Calu3 (cell line): ENCODE measurements at regions not wholly inside any gene's neighbourhood (a gene's known extent, or its start where the extent isn't known, plus 50 kb on each side); places are given as distances from the start of the nearest gene placed in this dataset.
"Not testable (repeated sequence)": the region's sequence is repeated elsewhere in the genome, so short reads cannot be mapped to it uniquely, and the experiment has no call there.

Source experiments
- BruUV-seq: library from RNA; stranded (reverse); fragments of 400-500 nt; replicated peaks from 2 replicates; lab custom pipeline; 2021; lab: Mats Ljungman, UMichigan
- CTCF ChIA-PET: fragments of 300-600 bp; sonication (Branson Sonifier 250); formaldehyde crosslinking; loops from one replicate; lab custom pipeline; 2022; ENCODE audit warnings: antibody characterized with exemption; lab: Charles Lee
- DNase-seq: peaks from one replicate; pipeline ENCODE4 v3.0.0; 2022
- H3K27ac Mint-ChIP-seq: one replicate; pipeline ENCODE4 v1.8.0; 2022; ENCODE audit warnings: mixed read lengths; ENCODE audit not compliant: unreplicated experiment
- H3K27me3 Mint-ChIP-seq: one replicate; pipeline ENCODE4 v1.8.0; 2022; ENCODE audit warnings: mixed read lengths; ENCODE audit not compliant: unreplicated experiment
- H3K36me3 Mint-ChIP-seq: one replicate; pipeline ENCODE4 v1.8.0; 2022; ENCODE audit warnings: mild to moderate bottlenecking, moderate library complexity, mixed read lengths; ENCODE audit not compliant: insufficient read depth, unreplicated experiment
- H3K4me1 Mint-ChIP-seq: one replicate; pipeline ENCODE4 v1.8.0; 2022; ENCODE audit warnings: mild to moderate bottlenecking, low read depth, mixed read lengths; ENCODE audit not compliant: unreplicated experiment
- H3K4me3 Mint-ChIP-seq: one replicate; pipeline ENCODE4 v1.8.0; 2022; ENCODE audit warnings: mild to moderate bottlenecking, low read depth, moderate library complexity, mixed read lengths; ENCODE audit not compliant: unreplicated experiment
- H3K9me3 Mint-ChIP-seq: one replicate; pipeline ENCODE4 v1.8.0; 2022; ENCODE audit warnings: low read depth, mixed read lengths; ENCODE audit not compliant: unreplicated experiment
- intact Hi-C: fragments of 100-400 bp; cut with micrococcal nuclease; formaldehyde crosslinking; loops from one replicate; pipeline ENCODE4 v1.10.0; 2022; ENCODE audit not compliant: unreplicated experiment
- TF ChIP-seq, protein P1 (sequence below): fragments of 200-600 bp; IDR thresholded peaks from one replicate; pipeline ENCODE4 v1.8.0; 2022; ENCODE audit warnings: antibody characterized with exemption; ENCODE audit not compliant: unreplicated experiment

DNA sequence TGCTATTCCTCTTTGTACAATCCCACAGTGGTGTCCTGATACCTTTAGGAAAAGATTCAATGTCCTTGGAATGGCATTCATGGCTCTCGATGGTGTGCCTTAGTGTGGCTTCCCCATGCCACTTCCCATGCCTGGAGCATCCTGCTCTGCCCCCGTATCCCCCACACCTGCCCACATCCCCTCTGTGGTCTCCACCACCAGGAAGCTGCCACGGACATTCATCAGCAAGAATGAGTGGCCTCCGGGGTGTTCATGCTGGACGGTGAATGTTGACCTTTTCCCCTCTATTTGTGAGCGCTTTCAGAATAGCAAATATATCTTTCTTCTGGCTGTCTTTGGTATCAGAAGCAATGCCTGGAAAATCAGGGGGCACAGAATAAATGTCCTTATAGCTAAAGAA, 262.0 kb upstream of the NRP1 start:
- no peaks in the 10 kb centered on the region for H3K36me3 Mint-ChIP-seq
- BruUV-seq: no TSS peak
- peaks cover 8% of the 10 kb centered on the region for H3K27me3 Mint-ChIP-seq
- intact Hi-C loops: no loop called here
- no peak for DNase-seq
- H3K4me1 Mint-ChIP-seq: no peaks in the 10 kb centered on the region
- no peak overlapping the region for H3K27ac Mint-ChIP-seq
- TF ChIP-seq, protein P1, sequence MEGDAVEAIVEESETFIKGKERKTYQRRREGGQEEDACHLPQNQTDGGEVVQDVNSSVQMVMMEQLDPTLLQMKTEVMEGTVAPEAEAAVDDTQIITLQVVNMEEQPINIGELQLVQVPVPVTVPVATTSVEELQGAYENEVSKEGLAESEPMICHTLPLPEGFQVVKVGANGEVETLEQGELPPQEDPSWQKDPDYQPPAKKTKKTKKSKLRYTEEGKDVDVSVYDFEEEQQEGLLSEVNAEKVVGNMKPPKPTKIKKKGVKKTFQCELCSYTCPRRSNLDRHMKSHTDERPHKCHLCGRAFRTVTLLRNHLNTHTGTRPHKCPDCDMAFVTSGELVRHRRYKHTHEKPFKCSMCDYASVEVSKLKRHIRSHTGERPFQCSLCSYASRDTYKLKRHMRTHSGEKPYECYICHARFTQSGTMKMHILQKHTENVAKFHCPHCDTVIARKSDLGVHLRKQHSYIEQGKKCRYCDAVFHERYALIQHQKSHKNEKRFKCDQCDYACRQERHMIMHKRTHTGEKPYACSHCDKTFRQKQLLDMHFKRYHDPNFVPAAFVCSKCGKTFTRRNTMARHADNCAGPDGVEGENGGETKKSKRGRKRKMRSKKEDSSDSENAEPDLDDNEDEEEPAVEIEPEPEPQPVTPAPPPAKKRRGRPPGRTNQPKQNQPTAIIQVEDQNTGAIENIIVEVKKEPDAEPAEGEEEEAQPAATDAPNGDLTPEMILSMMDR: no peak
- peaks cover 9% of the 10 kb centered on the region for H3K9me3 Mint-ChIP-seq
- CTCF ChIA-PET: no interaction called here
- no peak overlapping the region for H3K4me3 Mint-ChIP-seq

DNA sequence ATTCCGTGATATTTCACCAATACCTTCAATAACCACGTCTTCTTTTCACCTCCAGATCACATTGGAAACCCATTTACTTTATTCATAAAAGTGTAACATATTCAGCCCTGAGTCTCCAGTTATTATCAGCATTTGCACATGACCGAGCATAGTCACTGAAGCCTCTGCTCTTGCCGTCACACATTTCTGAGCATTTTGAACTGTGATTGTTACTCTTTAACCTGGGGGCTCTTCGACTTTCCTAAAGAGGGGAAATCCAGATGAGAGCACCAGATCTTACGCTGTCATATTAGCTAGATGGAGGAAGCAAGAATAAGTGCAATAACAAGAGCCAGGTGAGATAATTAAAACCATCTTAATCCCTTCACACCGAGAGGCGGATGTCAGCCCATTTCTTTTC, 260.0 kb upstream of the NRP1 start:
- Mint-ChIP-seq H3K4me1 (no peaks in the 10 kb centered on the region), H3K4me3 (no peak overlapping the region), H3K36me3 (no peaks in the 10 kb centered on the region), H3K27me3 (peaks cover 8% of the 10 kb centered on the region), H3K9me3 (peaks cover 9% of the 10 kb centered on the region), H3K27ac (no peak overlapping the region)
- no TSS peak for BruUV-seq
- intact Hi-C loops: no loop called here
- TF ChIP-seq, protein P1: no peak
- CTCF ChIA-PET: no interaction called here
- DNase-seq: no peak

DNA sequence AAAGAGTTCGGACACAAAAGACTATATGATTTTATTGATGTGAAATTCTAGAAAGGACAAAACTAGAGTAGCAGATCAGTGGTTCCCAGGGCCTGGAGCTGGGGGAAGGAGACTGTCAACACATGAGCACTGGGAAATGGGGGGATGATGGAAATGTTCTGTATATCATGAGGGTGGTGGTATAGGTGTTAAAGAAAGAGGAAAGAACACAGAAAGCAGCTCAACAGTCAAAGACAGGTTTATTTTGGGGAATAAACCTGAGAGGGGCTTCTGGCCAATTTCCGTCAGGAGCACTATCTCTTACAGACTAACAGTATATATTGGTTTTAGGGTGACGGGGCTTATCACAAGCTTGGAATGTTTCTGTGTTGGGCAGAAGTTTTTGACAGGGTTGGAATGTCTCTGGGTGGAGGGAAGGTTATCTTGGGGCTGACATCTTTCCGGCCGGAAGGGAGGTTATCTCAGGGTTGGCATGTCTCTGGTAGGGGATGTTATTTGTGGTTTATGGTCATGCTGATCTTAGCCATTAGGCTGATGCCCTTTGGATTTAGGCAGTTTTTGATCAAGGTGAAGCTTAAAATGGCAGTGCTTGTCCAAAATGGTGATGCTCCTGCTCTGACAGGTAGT, 254.6 kb upstream of the NRP1 start:
- Mint-ChIP-seq H3K9me3 (peaks cover 5% of the 10 kb centered on the region), H3K36me3 (no peaks in the 10 kb centered on the region), H3K4me1 (peaks cover 9% of the 10 kb centered on the region), H3K27me3 (no peaks in the 10 kb centered on the region), H3K4me3 (no peak overlapping the region), H3K27ac (no peak overlapping the region)
- CTCF ChIA-PET: no interaction called here
- no peak for DNase-seq
- TF ChIP-seq, protein P1: no peak
- intact Hi-C loops: no loop called here
- BruUV-seq: no TSS peak

DNA sequence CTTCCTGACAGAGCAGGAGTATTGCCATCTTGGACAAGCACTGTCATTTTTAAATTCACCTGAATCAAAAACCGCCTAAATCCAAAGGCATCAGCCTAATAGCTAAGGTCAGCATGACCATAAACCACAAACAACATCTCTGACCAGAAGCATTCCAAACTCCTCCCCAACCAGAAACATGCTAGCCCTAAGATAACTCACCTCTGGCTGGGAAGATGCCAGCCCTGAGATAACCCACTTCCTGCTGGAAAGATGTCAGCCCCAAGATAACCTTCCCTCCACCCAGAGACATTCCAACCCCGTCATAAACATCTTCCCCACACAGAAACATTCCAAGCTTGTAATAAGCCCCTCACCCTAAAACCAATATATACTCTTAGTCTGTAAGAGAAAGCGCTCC, 250.1 kb upstream of the NRP1 start:
- H3K4me3 Mint-ChIP-seq, H3K27me3 Mint-ChIP-seq, intact Hi-C loops, H3K9me3 Mint-ChIP-seq, H3K4me1 Mint-ChIP-seq, DNase-seq, BruUV-seq, CTCF ChIA-PET, H3K27ac Mint-ChIP-seq, H3K36me3 Mint-ChIP-seq: not testable (repeated sequence)

DNA sequence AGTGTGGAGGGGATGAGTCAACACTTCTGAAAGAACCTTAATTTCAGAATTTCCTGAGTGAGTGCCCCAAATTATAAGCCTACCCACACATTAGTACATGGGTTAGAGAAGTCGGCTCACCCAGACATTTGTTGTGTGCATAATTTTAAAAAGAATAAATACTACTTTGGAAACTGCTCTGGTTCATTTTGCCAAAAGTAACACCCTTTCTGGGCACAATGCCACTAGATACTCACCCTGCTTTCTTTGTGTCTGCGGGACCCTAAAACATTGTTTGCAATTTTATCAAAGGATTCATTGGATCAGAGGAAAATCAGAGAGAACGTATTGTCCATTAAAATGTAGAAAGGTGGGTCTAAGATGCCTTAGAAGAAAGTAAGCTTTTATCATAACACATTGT, 245.5 kb upstream of the NRP1 start:
- TF ChIP-seq, protein P1: no peak
- H3K4me1 Mint-ChIP-seq: peaks cover 10% of the 10 kb centered on the region
- CTCF ChIA-PET: no interaction called here
- H3K9me3 Mint-ChIP-seq: no peaks in the 10 kb centered on the region
- no peak overlapping the region for H3K4me3 Mint-ChIP-seq
- DNase-seq: no peak
- intact Hi-C loops: no loop called here
- H3K27ac Mint-ChIP-seq: no peak overlapping the region
- no peaks in the 10 kb centered on the region for H3K27me3 Mint-ChIP-seq
- H3K36me3 Mint-ChIP-seq: no peaks in the 10 kb centered on the region
- BruUV-seq: no TSS peak
